ENCODE measurements at regions not wholly inside any gene's neighbourhood (a gene's known extent, or its start where the extent isn't known, plus 50 kb on each side); places are given as distances from the start of the nearest gene placed in this dataset.

DNA sequence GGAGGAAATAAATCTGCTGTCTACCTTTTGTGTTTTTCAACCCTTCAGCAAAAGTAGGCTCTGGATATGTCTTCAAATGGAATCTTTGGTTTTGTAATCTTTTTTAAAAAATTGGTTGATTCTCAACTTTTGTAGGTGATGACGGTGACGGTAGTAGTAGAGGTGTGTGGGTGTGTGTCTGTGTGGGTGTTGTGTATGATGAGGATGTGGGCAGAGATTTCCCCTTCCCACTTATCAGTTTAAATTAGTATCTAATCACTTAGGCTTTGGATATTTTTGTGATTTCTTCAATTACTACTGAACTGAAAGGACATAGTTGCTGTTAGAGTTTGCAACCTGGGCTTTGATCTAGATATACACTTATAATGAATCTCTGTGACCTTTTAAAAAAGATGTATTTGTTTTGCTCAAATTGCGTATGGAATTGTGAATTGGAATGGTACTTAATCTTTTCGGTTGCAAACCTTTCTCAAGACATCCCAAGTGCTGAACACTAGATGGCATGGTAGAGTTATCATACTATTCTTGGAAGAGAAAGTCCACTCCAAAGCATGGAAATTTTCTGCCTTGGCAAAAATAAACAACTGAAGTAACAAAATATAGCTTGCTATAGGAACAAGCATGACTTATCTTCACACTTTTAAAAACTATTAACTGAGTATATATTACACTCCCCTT, 51.9 kb upstream of the A1CF start:
- TF ChIP-seq, protein P1, sequence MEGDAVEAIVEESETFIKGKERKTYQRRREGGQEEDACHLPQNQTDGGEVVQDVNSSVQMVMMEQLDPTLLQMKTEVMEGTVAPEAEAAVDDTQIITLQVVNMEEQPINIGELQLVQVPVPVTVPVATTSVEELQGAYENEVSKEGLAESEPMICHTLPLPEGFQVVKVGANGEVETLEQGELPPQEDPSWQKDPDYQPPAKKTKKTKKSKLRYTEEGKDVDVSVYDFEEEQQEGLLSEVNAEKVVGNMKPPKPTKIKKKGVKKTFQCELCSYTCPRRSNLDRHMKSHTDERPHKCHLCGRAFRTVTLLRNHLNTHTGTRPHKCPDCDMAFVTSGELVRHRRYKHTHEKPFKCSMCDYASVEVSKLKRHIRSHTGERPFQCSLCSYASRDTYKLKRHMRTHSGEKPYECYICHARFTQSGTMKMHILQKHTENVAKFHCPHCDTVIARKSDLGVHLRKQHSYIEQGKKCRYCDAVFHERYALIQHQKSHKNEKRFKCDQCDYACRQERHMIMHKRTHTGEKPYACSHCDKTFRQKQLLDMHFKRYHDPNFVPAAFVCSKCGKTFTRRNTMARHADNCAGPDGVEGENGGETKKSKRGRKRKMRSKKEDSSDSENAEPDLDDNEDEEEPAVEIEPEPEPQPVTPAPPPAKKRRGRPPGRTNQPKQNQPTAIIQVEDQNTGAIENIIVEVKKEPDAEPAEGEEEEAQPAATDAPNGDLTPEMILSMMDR (IDR thresholded peaks at IDR 0.05; ENCODE audit: low read length) = peak; percentile 45
- no peak for TF ChIP-seq EZH2 (optimal IDR thresholded peaks at IDR 0.05; ENCODE audit: low read depth, low read length)
- no peak for TF ChIP-seq EZH2phosphoT487 (IDR thresholded peaks at IDR 0.05; ENCODE audit: low read length)
